Cardiac fibroblast (primary cell): ENCODE measurements at regions not wholly inside any gene's neighbourhood (a gene's known extent, or its start where the extent isn't known, plus 50 kb on each side); places are given as distances from the start of the nearest gene placed in this dataset.
A peak's percentile ranks its signal among the peaks of the same experiment; 100 is the strongest.

Source experiments
- DNase-seq, 2 donors: peaks; one replicate each; pipeline versions ENCODE4 v3.0.0 to v3.0.0-alpha.2; 2010; ENCODE audit warnings: low read depth in 2 of 2
- H3K4me3 ChIP-seq, 2 donors: replicated peaks in 1 of 2; 1 replicate in 1 of 2; 2 replicates in 1 of 2; pipeline ENCODE4 v1.5.1; 2011; ENCODE audit warnings: low read depth in 2 of 2, low read length in 2 of 2, mild to moderate bottlenecking in 2 of 2, moderate library complexity in 1 of 2
- CTCF ChIP-seq: IDR thresholded peaks from one replicate; pipeline ENCODE4 v1.5.1; 2011; ENCODE audit warnings: low read depth, mild to moderate bottlenecking, low read length, inconsistent platforms

GRCh38 chr13:90615236-90615635 lies 732.3 kb upstream of the MIR17HG start:
- H3K4me3 ChIP-seq = no peak overlapping the region
- DNase-seq = no peak
- TF ChIP-seq CTCF = no peak

GRCh38 chr13:90615767-90616166 lies 731.7 kb upstream of the MIR17HG start:
- no peak for DNase-seq
- H3K4me3 ChIP-seq = no peak overlapping the region
- no peak for TF ChIP-seq CTCF

GRCh38 chr13:90618133-90618532 lies 729.4 kb upstream of the MIR17HG start:
- H3K4me3 ChIP-seq = no peak overlapping the region
- no peak for TF ChIP-seq CTCF
- no peak for DNase-seq

GRCh38 chr13:90622541-90622940 lies 724.9 kb upstream of the MIR17HG start:
- H3K4me3 ChIP-seq = no peak overlapping the region
- peak; percentile 20 to 56 for DNase-seq
- TF ChIP-seq CTCF = no peak

- peak in 1 of 2 donors; percentile 6 for DNase-seq
Observed at GRCh38 chr13:90623318-90624011, 724.0 kb upstream of the MIR17HG start.

GRCh38 chr13:90627813-90628212 lies 719.7 kb upstream of the MIR17HG start:
- no peak for TF ChIP-seq CTCF
- H3K4me3 ChIP-seq = no peak overlapping the region
- DNase-seq = no peak

More at GRCh38 chr13:90623318-90624011, 724.0 kb upstream of the MIR17HG start:
- no peak for TF ChIP-seq CTCF
- no peak overlapping the region for H3K4me3 ChIP-seq

- TF ChIP-seq CTCF = no peak
- no peak overlapping the region for H3K4me3 ChIP-seq
- no peak for DNase-seq
Observed at GRCh38 chr13:90628471-90628870, 719.0 kb upstream of the MIR17HG start.
